BLaER1 treated with 17β-estradiol and CSF1 and Interleukin-3, amounts not matched to agents 10 nM and 100 nM (cell line): ENCODE measurements at regions not wholly inside any gene's neighbourhood (a gene's known extent, or its start where the extent isn't known, plus 50 kb on each side); places are given as distances from the start of the nearest gene placed in this dataset.

Experiments used
- H3K27ac ChIP-seq, 11 experiments: shearing (Covaris generic); formaldehyde crosslinking; 2 replicates each; pipeline ENCODE4 v1.8.1; 2022
- H3K27me3 ChIP-seq, 11 experiments: shearing (Covaris generic); formaldehyde crosslinking; 2 replicates each; pipeline ENCODE4 v1.8.1; 2022
- H3K36me3 ChIP-seq, 11 experiments: shearing (Covaris generic); formaldehyde crosslinking; 2 replicates each; pipeline ENCODE4 v1.8.1; 2022
- H3K4me1 ChIP-seq, 10 experiments: shearing (Covaris generic); formaldehyde crosslinking; 2 replicates each; pipeline ENCODE4 v1.8.1; 2022
- H3K4me2 ChIP-seq, 11 experiments: shearing (Covaris generic); formaldehyde crosslinking; 2 replicates each; pipeline ENCODE4 v1.8.1; 2022
- H3K4me3 ChIP-seq, 10 experiments: shearing (Covaris generic); formaldehyde crosslinking; 2 replicates each; pipeline ENCODE4 v1.8.1; 2022
- H3K9ac ChIP-seq, 11 experiments: shearing (Covaris generic); formaldehyde crosslinking; 2 replicates each; pipeline ENCODE4 v1.8.1; 2022
- H3K9me3 ChIP-seq, 11 experiments: shearing (Covaris generic); formaldehyde crosslinking; replicated peaks in 1 of 11; 2 replicates each; pipeline ENCODE4 v1.8.1; 2022
- H4K20me1 ChIP-seq, 11 experiments: shearing (Covaris generic); formaldehyde crosslinking; 2 replicates each; pipeline ENCODE4 v1.8.1; 2022
- Cebpa-rat ChIP-seq, 11 experiments: shearing (Covaris generic); IDR thresholded peaks; 2 replicates each; pipeline ENCODE4 v1.8.1; 2022

DNA sequence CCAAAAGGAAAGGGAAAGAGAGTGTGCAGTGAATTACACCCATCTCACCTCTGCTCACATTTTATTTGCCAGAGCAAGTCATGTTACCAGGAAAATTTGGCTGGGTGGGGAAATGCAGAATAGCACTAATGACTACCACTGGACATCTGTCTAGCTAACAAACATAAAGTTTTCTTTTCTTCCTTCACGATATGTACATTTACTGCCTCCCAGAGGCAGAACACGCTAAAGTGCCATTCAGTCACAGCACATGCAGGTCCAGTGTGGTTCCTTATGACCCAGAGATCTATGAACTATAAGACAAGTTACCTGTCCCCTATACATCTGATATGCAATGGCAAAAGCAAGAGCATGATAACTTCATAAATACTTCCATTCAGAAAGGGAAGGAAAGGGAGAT lies 194.1 kb downstream of the OGFRL1 start:
- no peak for TF ChIP-seq Cebpa-rat (IDR thresholded peaks at IDR 0.05)

DNA sequence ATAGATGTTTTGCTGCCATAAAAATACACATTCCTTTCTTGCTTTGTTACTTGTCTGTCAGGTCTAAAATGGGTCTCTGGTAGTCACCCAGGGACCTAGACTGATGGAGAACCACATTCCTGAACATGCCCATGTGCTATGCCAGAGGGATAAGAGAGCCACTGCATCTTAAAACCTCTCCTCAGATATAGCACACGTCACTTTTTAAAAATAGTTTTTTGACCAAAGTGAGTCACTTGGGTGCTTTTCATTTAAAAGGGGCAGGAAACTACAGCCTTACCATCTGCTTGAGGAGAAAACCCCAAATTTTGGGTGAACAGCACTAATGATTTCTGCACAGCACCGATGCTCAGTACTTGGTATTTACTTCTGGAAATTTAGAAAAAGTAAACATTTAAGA lies 197.8 kb downstream of the OGFRL1 start:
- Histone ChIP-seq H3K9me3 (peaks cover 0 to 9% (median 0%) of the 10 kb centered on the region in 11 experiments; a peak in 2 of 22 replicates), H3K4me2 (peak overlapping the region; percentile 20 to 68 (median 46); a peak in 21 of 22 replicates), H3K4me3 (no peak overlapping the region), H4K20me1 (no peaks in the 10 kb centered on the region), H3K36me3 (no peaks in the 10 kb centered on the region), H3K27ac (peak overlapping the region in 1 of 11 experiments; percentile 29; a peak in 1 of 22 replicates), H3K9ac (no peak overlapping the region), H3K4me1 (peaks cover 40 to 70% (median 49%) of the 10 kb centered on the region in 10 experiments), H3K27me3 (no peaks in the 10 kb centered on the region)
- TF ChIP-seq Cebpa-rat (IDR thresholded peaks at IDR 0.05): no peak

More for the DNA sequence above, 194.1 kb downstream of the OGFRL1 start:
- no peak overlapping the region for H3K4me3 ChIP-seq
- H3K4me1 ChIP-seq: peaks cover 40 to 83% (median 61%) of the 10 kb centered on the region in 10 experiments
- peaks cover 0 to 4% (median 0%) of the 10 kb centered on the region in 11 experiments; a peak in 1 of 22 replicates for H3K9me3 ChIP-seq
- H3K36me3 ChIP-seq: no peaks in the 10 kb centered on the region
- no peaks in the 10 kb centered on the region for H3K27me3 ChIP-seq
- H3K9ac ChIP-seq: no peak overlapping the region
- no peak overlapping the region for H3K27ac ChIP-seq
- H3K4me2 ChIP-seq: peak overlapping the region in 2 of 11 experiments; percentile 25 to 89; a peak in 2 of 22 replicates
- H4K20me1 ChIP-seq: no peaks in the 10 kb centered on the region

DNA sequence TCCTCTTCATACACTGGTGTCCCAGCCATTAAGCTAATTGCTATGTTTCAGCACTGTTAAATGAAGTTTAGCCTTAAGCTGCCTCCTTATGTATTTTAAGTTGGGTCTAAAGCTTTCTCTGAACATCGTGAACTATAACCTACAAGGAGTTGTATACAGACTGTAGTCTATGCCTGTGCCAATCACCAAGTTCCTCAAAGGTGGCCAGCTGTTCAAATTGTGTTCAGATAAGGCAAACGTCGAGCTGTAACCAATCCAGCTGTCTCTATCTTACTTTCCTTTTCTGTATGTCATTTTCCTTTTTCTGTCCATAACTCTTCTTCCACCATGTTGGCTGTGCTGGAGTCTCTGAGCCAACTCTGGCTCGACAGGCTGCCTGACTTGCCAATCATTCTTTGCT lies 199.6 kb downstream of the OGFRL1 start:
- no peak overlapping the region for H3K9ac ChIP-seq
- H3K27me3 ChIP-seq: no peaks in the 10 kb centered on the region
- TF ChIP-seq Cebpa-rat (IDR thresholded peaks at IDR 0.05): no peak
- peaks cover 0 to 10% (median 0%) of the 10 kb centered on the region in 11 experiments; a peak in 3 of 22 replicates for H3K9me3 ChIP-seq
- no peaks in the 10 kb centered on the region for H3K36me3 ChIP-seq
- peaks cover 39 to 55% (median 45%) of the 10 kb centered on the region in 10 experiments for H3K4me1 ChIP-seq
- peak overlapping the region in 4 of 11 experiments; percentile 1 to 50 (median 32); a peak in 4 of 22 replicates for H3K27ac ChIP-seq
- no peaks in the 10 kb centered on the region for H4K20me1 ChIP-seq
- H3K4me3 ChIP-seq: no peak overlapping the region
- H3K4me2 ChIP-seq: peak overlapping the region; percentile 11 to 68 (median 52); a peak in 19 of 22 replicates

DNA sequence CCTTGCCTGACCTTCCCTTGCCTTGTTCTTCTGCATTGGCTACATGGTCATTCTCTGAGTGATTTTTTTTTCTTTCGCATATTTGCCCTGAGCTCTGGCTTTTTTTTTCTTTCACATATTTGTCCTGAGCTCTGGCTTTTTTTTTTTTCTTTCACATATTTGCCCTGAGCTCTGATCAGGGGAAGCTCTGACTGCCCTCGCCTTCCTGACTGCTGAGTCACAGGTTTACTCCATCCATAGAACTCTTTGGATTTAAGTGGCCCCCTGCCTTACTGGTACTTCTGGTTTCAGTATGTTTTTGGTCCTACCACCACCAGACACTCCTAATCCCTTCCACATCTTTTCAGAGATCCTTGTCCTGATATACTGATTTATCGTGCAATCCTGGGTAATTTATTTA lies 201.1 kb downstream of the OGFRL1 start:
- H3K9me3 ChIP-seq: peaks cover 0 to 10% (median 0%) of the 10 kb centered on the region in 11 experiments; a peak in 3 of 22 replicates
- H3K4me3 ChIP-seq: no peak overlapping the region
- H3K36me3 ChIP-seq: no peaks in the 10 kb centered on the region
- H4K20me1 ChIP-seq: no peaks in the 10 kb centered on the region
- peaks cover 35 to 56% (median 46%) of the 10 kb centered on the region in 10 experiments for H3K4me1 ChIP-seq
- no peaks in the 10 kb centered on the region for H3K27me3 ChIP-seq
- H3K9ac ChIP-seq: no peak overlapping the region
- TF ChIP-seq Cebpa-rat (IDR thresholded peaks at IDR 0.05): no peak
- H3K4me2 ChIP-seq: peak overlapping the region in 5 of 11 experiments; percentile 16 to 58 (median 33); a peak in 8 of 22 replicates
- no peak overlapping the region for H3K27ac ChIP-seq

DNA sequence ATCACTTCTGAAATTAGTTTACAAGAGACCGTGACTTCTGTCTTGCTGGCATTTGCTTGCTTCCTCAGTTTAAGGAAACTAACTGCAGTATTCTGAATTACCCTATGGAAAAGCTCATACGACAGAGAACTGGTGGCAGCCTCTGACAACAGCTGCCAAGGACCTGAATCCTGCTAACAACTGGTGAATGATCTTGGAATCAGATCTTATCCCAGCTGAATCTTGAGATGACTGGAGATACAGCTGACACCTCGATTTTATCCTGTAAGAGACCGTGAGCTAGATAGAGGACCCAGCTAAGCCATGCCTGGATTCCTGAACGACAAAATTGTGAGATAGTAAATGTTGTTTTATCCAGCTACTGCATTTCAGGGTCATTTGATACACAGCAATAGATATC lies 202.3 kb downstream of the OGFRL1 start:
- Histone ChIP-seq H3K9me3 (peaks cover 0 to 10% (median 0%) of the 10 kb centered on the region in 11 experiments; a peak in 3 of 22 replicates), H3K9ac (no peak overlapping the region), H4K20me1 (no peaks in the 10 kb centered on the region), H3K36me3 (no peaks in the 10 kb centered on the region), H3K27me3 (no peaks in the 10 kb centered on the region), H3K4me3 (no peak overlapping the region), H3K4me2 (no peak overlapping the region), H3K27ac (no peak overlapping the region), H3K4me1 (peaks cover 42 to 60% (median 53%) of the 10 kb centered on the region in 10 experiments)
- no peak for TF ChIP-seq Cebpa-rat (IDR thresholded peaks at IDR 0.05)

DNA sequence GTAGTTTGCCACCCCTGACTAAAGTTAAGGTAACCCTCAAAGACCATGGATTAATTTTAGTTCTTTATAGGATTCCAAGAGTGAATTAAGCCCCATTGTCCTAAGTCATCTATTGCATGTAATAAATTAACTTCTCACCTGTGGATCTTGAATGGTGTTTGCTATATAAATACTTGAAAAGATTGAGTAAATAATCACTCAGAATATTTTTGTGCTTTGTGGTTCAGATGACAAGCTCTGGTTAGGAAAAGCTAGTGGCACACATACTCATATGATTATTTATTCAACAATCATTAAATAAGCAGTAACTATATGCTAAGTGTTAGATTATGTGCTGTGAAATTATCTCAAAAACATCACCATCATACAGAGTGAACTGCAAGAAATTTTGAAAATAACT lies 203.2 kb downstream of the OGFRL1 start:
- Histone ChIP-seq H3K4me3 (no peak overlapping the region), H3K27me3 (no peaks in the 10 kb centered on the region), H3K9me3 (peaks cover 0 to 10% (median 0%) of the 10 kb centered on the region in 11 experiments; a peak in 3 of 22 replicates), H3K36me3 (no peaks in the 10 kb centered on the region), H3K4me2 (no peak overlapping the region), H3K27ac (no peak overlapping the region), H3K9ac (no peak overlapping the region), H3K4me1 (peaks cover 38 to 57% (median 51%) of the 10 kb centered on the region in 10 experiments), H4K20me1 (no peaks in the 10 kb centered on the region)
- TF ChIP-seq Cebpa-rat (IDR thresholded peaks at IDR 0.05): no peak

DNA sequence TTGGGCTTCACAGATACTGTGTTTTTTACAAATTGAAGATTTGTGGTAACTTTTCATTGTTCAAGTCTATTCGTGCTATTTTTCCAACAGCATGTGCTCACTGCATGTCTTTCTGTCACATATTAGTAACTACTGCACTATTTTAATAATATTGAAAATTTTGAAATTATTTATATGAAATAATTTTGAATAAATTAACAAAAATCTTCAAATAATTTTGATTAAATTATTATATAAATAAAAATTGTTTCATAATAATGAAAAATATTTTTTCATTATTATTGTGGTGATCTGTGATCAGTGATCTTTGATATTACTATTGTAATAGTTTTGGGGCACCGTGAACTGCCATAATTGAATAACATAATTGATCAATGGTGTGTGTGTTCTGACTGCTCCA lies 204.1 kb downstream of the OGFRL1 start:
- Histone ChIP-seq H3K27me3 (no peaks in the 10 kb centered on the region), H4K20me1 (no peaks in the 10 kb centered on the region), H3K9me3 (peaks cover 0 to 10% (median 0%) of the 10 kb centered on the region in 11 experiments; a peak in 3 of 22 replicates), H3K36me3 (no peaks in the 10 kb centered on the region), H3K9ac (no peak overlapping the region), H3K4me2 (peak overlapping the region in 1 of 11 experiments; percentile 95; a peak in 1 of 22 replicates), H3K4me1 (peaks cover 35 to 58% (median 51%) of the 10 kb centered on the region in 10 experiments), H3K27ac (no peak overlapping the region), H3K4me3 (no peak overlapping the region)
- TF ChIP-seq Cebpa-rat (IDR thresholded peaks at IDR 0.05): no peak

DNA sequence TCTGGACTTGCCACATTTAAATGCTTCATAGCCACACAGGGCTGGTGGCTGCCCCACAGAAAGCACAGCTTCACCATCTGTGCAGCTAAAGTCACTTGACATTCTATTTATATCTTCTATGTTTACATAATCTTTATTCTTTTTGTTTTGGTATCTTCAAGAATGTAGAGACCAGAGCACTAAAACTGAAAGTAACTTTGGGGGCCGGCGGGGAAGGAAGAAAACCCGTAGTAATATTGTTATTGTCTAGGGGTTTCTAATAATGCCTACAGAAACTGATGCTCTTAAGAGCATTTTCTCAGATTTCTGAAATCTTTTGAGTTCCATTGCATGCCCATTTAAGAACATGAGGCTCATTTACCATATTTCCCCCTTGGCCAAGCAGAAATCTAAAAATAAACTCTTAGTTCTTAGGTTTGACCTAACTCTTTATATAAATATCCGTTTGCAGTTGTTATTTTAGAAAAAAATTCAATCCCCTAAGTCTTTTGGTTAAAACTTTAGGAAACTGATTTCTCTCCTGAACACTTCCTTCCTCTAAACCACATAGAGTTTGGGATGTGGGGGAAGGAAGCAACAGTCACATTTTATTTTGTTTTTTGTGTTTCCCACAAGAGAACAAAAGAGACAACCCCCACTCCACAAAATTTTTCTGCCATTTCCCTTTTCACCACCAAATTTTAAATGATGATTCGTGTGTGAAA lies 207.6 kb downstream of the OGFRL1 start:
- H3K27me3 ChIP-seq: no peaks in the 10 kb centered on the region
- H3K4me1 ChIP-seq: peaks cover 21 to 72% (median 39%) of the 10 kb centered on the region in 10 experiments
- peak overlapping the region; percentile 44 to 65 (median 54) for H3K4me3 ChIP-seq
- H3K36me3 ChIP-seq: peaks cover 0 to 3% (median 0%) of the 10 kb centered on the region in 11 experiments; a peak in 1 of 22 replicates
- H3K9me3 ChIP-seq: peaks cover 0 to 32% (median 10%) of the 10 kb centered on the region in 11 experiments; a peak in 11 of 22 replicates
- no peak for TF ChIP-seq Cebpa-rat (IDR thresholded peaks at IDR 0.05)
- peak overlapping the region; percentile 74 to 92 (median 87) for H3K27ac ChIP-seq
- peak overlapping the region; percentile 65 to 80 (median 74) for H3K9ac ChIP-seq
- no peaks in the 10 kb centered on the region for H4K20me1 ChIP-seq
- peak overlapping the region; percentile 74 to 95 (median 83) for H3K4me2 ChIP-seq

DNA sequence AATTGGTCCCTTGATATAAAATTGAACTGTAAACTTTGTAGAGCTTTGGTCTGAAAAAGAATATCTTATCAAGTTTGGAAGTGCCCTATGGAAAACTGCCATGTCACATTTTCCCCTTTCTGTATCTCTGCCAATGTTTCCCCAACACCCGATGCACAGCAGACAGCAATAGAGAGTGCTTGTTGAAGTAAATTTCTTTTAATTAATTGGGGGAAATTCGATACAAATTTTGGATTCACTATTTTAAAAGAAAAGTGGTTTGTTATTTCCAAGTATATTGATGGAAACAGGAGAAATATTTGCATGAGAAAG lies 208.1 kb downstream of the OGFRL1 start:
- no peaks in the 10 kb centered on the region for H4K20me1 ChIP-seq
- no peaks in the 10 kb centered on the region for H3K27me3 ChIP-seq
- no peak for TF ChIP-seq Cebpa-rat (IDR thresholded peaks at IDR 0.05)
- H3K27ac ChIP-seq: peak overlapping the region; percentile 74 to 92 (median 87); a peak in 21 of 22 replicates
- peaks cover 0 to 4% (median 0%) of the 10 kb centered on the region in 11 experiments; a peak in 1 of 22 replicates for H3K36me3 ChIP-seq
- H3K9me3 ChIP-seq: peaks cover 0 to 35% (median 10%) of the 10 kb centered on the region in 11 experiments; a peak in 11 of 22 replicates
- H3K4me1 ChIP-seq: peaks cover 21 to 72% (median 39%) of the 10 kb centered on the region in 10 experiments
- peak overlapping the region; percentile 65 to 80 (median 74); a peak in 20 of 22 replicates for H3K9ac ChIP-seq
- peak overlapping the region in 9 of 10 experiments; percentile 44 to 65 (median 53); a peak in 16 of 20 replicates for H3K4me3 ChIP-seq
- H3K4me2 ChIP-seq: peak overlapping the region; percentile 74 to 95 (median 83)
